ENCODE measurements at regions not wholly inside any gene's neighbourhood (a gene's known extent, or its start where the extent isn't known, plus 50 kb on each side); places are given as distances from the start of the nearest gene placed in this dataset.
A peak's percentile ranks its signal among the peaks of the same experiment; 100 is the strongest.

DNA sequence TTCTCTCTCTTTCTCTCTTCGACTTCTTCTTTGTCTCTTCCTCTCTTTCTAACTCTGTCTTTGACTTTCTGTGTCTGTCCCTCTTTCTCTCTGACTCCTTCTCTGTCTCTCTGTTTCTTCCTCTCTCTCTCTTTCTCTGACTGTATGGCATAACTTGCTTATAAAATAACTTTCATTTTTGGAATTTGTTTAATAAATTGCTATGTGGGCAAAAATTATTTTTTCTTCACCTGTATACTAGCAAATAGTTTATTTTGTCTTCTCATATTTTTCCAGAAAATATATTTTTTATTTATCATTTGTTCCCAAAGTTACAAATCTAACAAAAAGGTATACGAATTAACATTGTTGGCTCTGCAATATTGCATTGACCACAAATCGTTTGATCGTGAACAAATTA is 305.7 kb upstream of the FAM98A start:
- Histone ChIP-seq H3K4me3 (no peak overlapping the region), H3K27ac (no peak overlapping the region), H3K27me3 (no peaks in the 10 kb centered on the region), H3K9me3 (peaks cover 0 to 7% (median 0%) of the 10 kb centered on the region in 12 donors), H3K36me3 (no peaks in the 10 kb centered on the region), H3K4me1 (no peaks in the 10 kb centered on the region)
- DNase-seq, result no peak
- no peak for TF ChIP-seq POLR2A (IDR thresholded peaks at IDR 0.05)
- TF ChIP-seq, protein P1, sequence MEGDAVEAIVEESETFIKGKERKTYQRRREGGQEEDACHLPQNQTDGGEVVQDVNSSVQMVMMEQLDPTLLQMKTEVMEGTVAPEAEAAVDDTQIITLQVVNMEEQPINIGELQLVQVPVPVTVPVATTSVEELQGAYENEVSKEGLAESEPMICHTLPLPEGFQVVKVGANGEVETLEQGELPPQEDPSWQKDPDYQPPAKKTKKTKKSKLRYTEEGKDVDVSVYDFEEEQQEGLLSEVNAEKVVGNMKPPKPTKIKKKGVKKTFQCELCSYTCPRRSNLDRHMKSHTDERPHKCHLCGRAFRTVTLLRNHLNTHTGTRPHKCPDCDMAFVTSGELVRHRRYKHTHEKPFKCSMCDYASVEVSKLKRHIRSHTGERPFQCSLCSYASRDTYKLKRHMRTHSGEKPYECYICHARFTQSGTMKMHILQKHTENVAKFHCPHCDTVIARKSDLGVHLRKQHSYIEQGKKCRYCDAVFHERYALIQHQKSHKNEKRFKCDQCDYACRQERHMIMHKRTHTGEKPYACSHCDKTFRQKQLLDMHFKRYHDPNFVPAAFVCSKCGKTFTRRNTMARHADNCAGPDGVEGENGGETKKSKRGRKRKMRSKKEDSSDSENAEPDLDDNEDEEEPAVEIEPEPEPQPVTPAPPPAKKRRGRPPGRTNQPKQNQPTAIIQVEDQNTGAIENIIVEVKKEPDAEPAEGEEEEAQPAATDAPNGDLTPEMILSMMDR (IDR thresholded peaks at IDR 0.05), result no peak
- intact Hi-C loops (cut with DNase I), result no loop called here
- 81 to 93% (median 90%) methylated on average over 4 of the region's 4 CpGs for WGBS, 4 donors
- ATAC-seq, result no peak

DNA sequence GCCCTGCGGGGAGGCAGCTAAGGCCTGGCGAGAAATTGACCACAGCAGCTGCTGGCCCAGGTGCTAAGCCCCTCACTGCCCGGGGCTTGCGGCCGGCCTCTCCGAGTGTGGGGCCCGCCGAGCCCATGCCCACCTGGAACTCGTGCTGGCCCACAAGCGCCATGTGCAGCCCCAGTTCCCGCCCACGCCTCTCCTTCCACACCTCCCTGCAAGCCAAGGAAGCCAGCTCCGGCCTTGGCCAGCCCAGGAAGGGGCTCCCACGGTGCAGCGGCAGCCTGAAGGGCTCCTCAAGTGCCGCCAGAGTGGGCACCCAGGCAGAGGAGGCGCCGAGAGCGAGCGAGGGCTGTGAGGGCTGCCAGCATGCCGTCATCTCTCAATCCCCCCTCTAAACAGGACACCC is 304.6 kb upstream of the FAM98A start:
- DNase-seq, result no peak
- TF ChIP-seq POLR2A (IDR thresholded peaks at IDR 0.05), result no peak
- TF ChIP-seq, protein P1 (IDR thresholded peaks at IDR 0.05), result no peak
- peaks cover 0 to 7% (median 0%) of the 10 kb centered on the region in 12 donors for H3K9me3 ChIP-seq
- no peak overlapping the region for H3K27ac ChIP-seq
- intact Hi-C loops (cut with DNase I), result no loop called here
- no peaks in the 10 kb centered on the region for H3K27me3 ChIP-seq
- H3K36me3 ChIP-seq, result no peaks in the 10 kb centered on the region
- 93 to 98% (median 96%) methylated on average over 19 to 21 of the region's 21 CpGs for WGBS, 4 donors
- H3K4me3 ChIP-seq, result no peak overlapping the region
- H3K4me1 ChIP-seq, result no peaks in the 10 kb centered on the region
- ATAC-seq, result no peak

DNA sequence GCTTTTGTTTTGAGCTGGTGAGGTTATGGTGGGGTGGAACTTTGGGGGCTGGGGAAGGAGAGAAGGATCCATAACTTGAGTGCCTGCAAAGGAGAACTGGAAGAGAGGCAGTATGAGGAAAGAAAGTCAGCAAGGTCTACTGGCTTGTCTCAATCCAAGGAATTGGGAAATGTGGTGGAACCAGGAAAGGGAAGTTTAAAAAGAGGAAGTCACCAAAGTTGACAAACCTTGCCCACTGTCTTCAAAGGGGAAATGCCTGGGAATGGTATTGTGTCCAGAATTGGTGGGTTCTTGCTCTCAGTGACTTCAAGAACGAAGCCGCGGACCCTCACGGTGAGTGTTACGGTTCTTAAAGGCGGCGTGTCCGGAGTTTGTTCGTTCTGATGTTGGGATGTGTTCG is 304.1 kb upstream of the FAM98A start:
- no peak overlapping the region for H3K27ac ChIP-seq
- intact Hi-C loops (cut with DNase I), result no loop called here
- WGBS, 4 donors, result 95 to 98% (median 98%) methylated on average over 10 of the region's 10 CpGs
- H3K27me3 ChIP-seq, result no peaks in the 10 kb centered on the region
- H3K9me3 ChIP-seq, result peaks cover 0 to 7% (median 0%) of the 10 kb centered on the region in 12 donors
- ATAC-seq (no peak), DNase-seq (peak in 1 of 5 donors; percentile 60)
- no peaks in the 10 kb centered on the region for H3K4me1 ChIP-seq
- TF ChIP-seq POLR2A (IDR thresholded peaks at IDR 0.05), result no peak
- TF ChIP-seq, protein P1 (IDR thresholded peaks at IDR 0.05), result no peak
- H3K4me3 ChIP-seq, result no peak overlapping the region
- no peaks in the 10 kb centered on the region for H3K36me3 ChIP-seq

DNA sequence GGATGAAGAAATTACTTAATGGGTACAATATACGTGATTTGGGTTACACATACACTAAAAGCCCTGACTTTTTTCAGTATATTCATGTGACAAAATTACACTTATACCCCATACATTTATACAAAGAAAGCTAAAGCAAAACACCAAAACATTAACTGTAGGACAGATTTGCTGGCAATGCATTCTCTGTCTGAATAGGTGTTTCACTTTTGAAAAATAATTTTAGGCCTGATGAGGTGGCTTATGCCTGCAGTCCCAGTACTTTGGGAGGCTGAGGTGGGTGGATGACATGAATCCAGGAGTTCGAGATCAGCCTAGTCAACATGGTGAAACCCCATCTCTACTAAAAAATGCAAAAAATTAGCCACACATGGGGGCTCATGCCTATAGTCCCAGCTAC is 301.5 kb upstream of the FAM98A start:
- no peak for DNase-seq
- Histone ChIP-seq H3K4me3 (no peak overlapping the region), H3K36me3 (no peaks in the 10 kb centered on the region), H3K27ac (no peak overlapping the region), H3K9me3 (peaks cover 0 to 7% (median 0%) of the 10 kb centered on the region in 12 donors), H3K27me3 (no peaks in the 10 kb centered on the region), H3K4me1 (no peaks in the 10 kb centered on the region)
- intact Hi-C loops (cut with DNase I), result no loop called here
- TF ChIP-seq POLR2A (IDR thresholded peaks at IDR 0.05), result no peak
- ATAC-seq, result no peak
- WGBS, 4 donors, result 89 to 98% (median 90%) methylated on average over 2 of the region's 2 CpGs

DNA sequence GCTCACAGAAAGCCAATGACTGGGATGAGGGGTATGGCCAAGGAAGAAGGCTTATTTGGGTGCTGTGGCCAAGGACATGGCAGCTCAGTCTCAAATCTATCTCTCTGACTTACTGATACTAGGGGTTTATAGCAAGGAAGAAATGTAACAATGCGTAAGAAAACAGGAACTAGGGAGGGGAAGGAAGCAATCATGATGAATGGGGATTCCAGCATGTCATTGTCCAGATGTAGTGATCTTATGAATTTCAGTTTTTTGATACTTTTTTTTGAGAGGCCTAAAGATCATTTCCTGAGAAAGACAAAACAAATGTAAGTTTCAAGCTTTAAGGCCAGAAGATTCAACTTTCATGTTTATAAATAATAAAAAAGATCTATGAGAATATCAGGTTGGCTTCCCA is 298.6 kb upstream of the FAM98A start:
- no peak for ATAC-seq
- Histone ChIP-seq H3K27ac (no peak overlapping the region), H3K36me3 (no peaks in the 10 kb centered on the region), H3K4me3 (no peak overlapping the region), H3K9me3 (peaks cover 0 to 4% (median 0%) of the 10 kb centered on the region in 12 donors), H3K27me3 (no peaks in the 10 kb centered on the region), H3K4me1 (peaks cover 0 to 8% (median 0%) of the 10 kb centered on the region in 12 donors)
- intact Hi-C loops (cut with DNase I), result loop anchor here in 1 of 10 donors (2.0 kb wide), 1 partner anchor 37 kb away; no protein-coding TSS in a partner anchor
- TF ChIP-seq, protein P1 (IDR thresholded peaks at IDR 0.05), result no peak
- no peak for TF ChIP-seq POLR2A (IDR thresholded peaks at IDR 0.05)
- 49 to 67% (median 54%) methylated on average over 1 of the region's 1 CpG for WGBS, 4 donors
- no peak for DNase-seq
